H1 (cell line): ENCODE measurements at regions not wholly inside any gene's neighbourhood (a gene's known extent, or its start where the extent isn't known, plus 50 kb on each side); places are given as distances from the start of the nearest gene placed in this dataset.

Experiments used
- CTCF ChIA-PET: fragments of 300-600 bp; sonication (Branson Sonifier 250); formaldehyde crosslinking; loops from one replicate; lab custom pipeline; 2021; ENCODE audit not compliant: partially characterized antibody; lab: Charles Lee
- POLR2A ChIA-PET: fragments of 300-600 bp; sonication (Branson Sonifier 250); formaldehyde crosslinking; loops from one replicate; lab custom pipeline; 2021; ENCODE audit warnings: inconsistent platforms; ENCODE audit not compliant: partially characterized antibody; lab: Charles Lee
- DNase-seq, 2 experiments: peaks; one replicate each; pipeline versions ENCODE4 v3.0.0 to v3.0.0-alpha.2; 2010 to 2022; ENCODE audit warnings: low spot score in 2 of 2, low read depth in 1 of 2, mixed read lengths in 1 of 2
- FAIRE-seq: peaks from 2 replicates; lab custom pipeline; 2011; peaks lifted over from hg19 to GRCh38; lab: Jason Lieb, UNC
- H2AFZ ChIP-seq: 2 replicates; pipeline ENCODE4 v1.8.1; 2012; ENCODE audit warnings: low read length, inconsistent platforms
- H2AK5ac ChIP-seq: 2 replicates; pipeline ENCODE4 v1.6.1; 2013; ENCODE audit warnings: low read depth, low read length
- H2BK120ac ChIP-seq: replicated peaks from 2 replicates; pipeline ENCODE3; 2013; ENCODE audit warnings: low read depth, low read length, inconsistent platforms
- H2BK12ac ChIP-seq: 2 replicates; pipeline ENCODE4 v1.6.1; 2013; ENCODE audit warnings: low read depth, low read length
- H2BK15ac ChIP-seq: 2 replicates; pipeline ENCODE4 v1.6.1; 2013; ENCODE audit warnings: low read length
- H2BK20ac ChIP-seq: 2 replicates; pipeline ENCODE4 v1.6.1; 2013; ENCODE audit warnings: low read length
- H2BK5ac ChIP-seq: 2 replicates; pipeline ENCODE4 v1.6.1; 2013; ENCODE audit warnings: low read depth, low read length
- H3K14ac ChIP-seq: 2 replicates; pipeline ENCODE4 v1.6.1; 2013; ENCODE audit warnings: inconsistent platforms; ENCODE audit not compliant: insufficient read length
- H3K18ac ChIP-seq: 2 replicates; pipeline ENCODE4 v1.6.1; 2013; ENCODE audit warnings: low read length; ENCODE audit errors: extremely low read depth
- H3K23ac ChIP-seq: 2 replicates; pipeline ENCODE4 v1.6.1; 2013; ENCODE audit warnings: inconsistent platforms; ENCODE audit not compliant: insufficient read length
- H3K23me2 ChIP-seq: 2 replicates; pipeline ENCODE4 v1.6.1; 2013; ENCODE audit warnings: low read depth, low read length
- H3K27ac ChIP-seq: 2 replicates; pipeline ENCODE4 v1.6.1; 2011; ENCODE audit warnings: low read depth, low read length, inconsistent platforms
- H3K27me3 ChIP-seq, 4 experiments: replicated peaks in 1 of 4; 1 replicate in 1 of 4; 2 replicates in 3 of 4; pipeline versions ENCODE4 v1.6.1 to v1.8.1; 2011 to 2013; ENCODE audit warnings: low read length in 3 of 4, mild to moderate bottlenecking in 3 of 4, inconsistent platforms in 2 of 4, mixed read lengths in 2 of 4, moderate library complexity in 1 of 4; ENCODE audit not compliant: control insufficient read depth in 3 of 4, insufficient read depth in 3 of 4; ENCODE audit errors: extremely low read depth in 1 of 4
- H3K36me3 ChIP-seq, 4 experiments: 2 replicates each; pipeline versions ENCODE4 v1.6.1 to v1.8.1; 2011 to 2013; ENCODE audit warnings: mild to moderate bottlenecking in 4 of 4, low read length in 3 of 4, moderate library complexity in 2 of 4, control low read depth in 1 of 4, inconsistent platforms in 1 of 4; ENCODE audit not compliant: insufficient read depth in 4 of 4, control insufficient read depth in 2 of 4
- H3K4ac ChIP-seq: replicated peaks from 2 replicates; pipeline ENCODE3; 2013; ENCODE audit warnings: low read length, low read depth, mixed read lengths, inconsistent platforms; ENCODE audit not compliant: insufficient read length
- H3K4me1 ChIP-seq, 4 experiments: replicated peaks in 1 of 4; 1 replicate in 1 of 4; 2 replicates in 3 of 4; pipeline versions ENCODE4 v1.6.1 to v1.8.1; 2011 to 2013; ENCODE audit warnings: low read length in 3 of 4, inconsistent platforms in 2 of 4, mixed read lengths in 1 of 4; ENCODE audit not compliant: insufficient read depth in 4 of 4, control insufficient read depth in 3 of 4
- H3K4me2 ChIP-seq, 2 experiments: 2 replicates each; pipeline versions ENCODE4 v1.6.1 to v1.8.1; 2011 to 2013; ENCODE audit warnings: low read depth in 2 of 2, low read length in 2 of 2, control low read depth in 1 of 2, inconsistent platforms in 1 of 2, mild to moderate bottlenecking in 1 of 2; ENCODE audit not compliant: insufficient read depth in 1 of 2
- H3K4me3 ChIP-seq, 4 experiments: fragments of 200-600, 300-600 bp in 1 of 4; sonication (generic), shearing (Covaris generic), sonication (Bioruptor Twin) in 1 of 4; 2 replicates each; pipeline versions ENCODE4 v1.5.1 to v1.8.1; 2011 to 2016; ENCODE audit warnings: low read length in 4 of 4, low read depth in 3 of 4, control low read depth in 2 of 4, inconsistent platforms in 2 of 4, mild to moderate bottlenecking in 2 of 4, mixed read lengths in 1 of 4, moderate library complexity in 1 of 4; ENCODE audit not compliant: insufficient read depth in 2 of 4; ENCODE audit errors: extremely low read depth in 1 of 4
- H3K56ac ChIP-seq: replicated peaks from 2 replicates; pipeline ENCODE3; 2013; ENCODE audit warnings: low read depth, mild to moderate bottlenecking, mixed read lengths, low read length, inconsistent platforms; ENCODE audit not compliant: insufficient read length
- H3K79me1 ChIP-seq: 2 replicates; pipeline ENCODE4 v1.6.1; 2013; ENCODE audit warnings: low read depth, low read length, control low read depth
- H3K79me2 ChIP-seq, 2 experiments: 2 replicates each; pipeline versions ENCODE4 v1.6.1 to v1.8.1; 2012 to 2013; ENCODE audit warnings: low read length in 2 of 2, mild to moderate bottlenecking in 2 of 2, inconsistent platforms in 1 of 2; ENCODE audit not compliant: insufficient read depth in 2 of 2, control insufficient read depth in 1 of 2
- H3K9ac ChIP-seq, 4 experiments: replicated peaks in 1 of 4; 1 replicate in 1 of 4; 2 replicates in 3 of 4; pipeline versions ENCODE4 v1.6.1 to v1.8.1; 2011 to 2013; ENCODE audit warnings: low read depth in 3 of 4, low read length in 3 of 4, control low read depth in 2 of 4, mild to moderate bottlenecking in 2 of 4, moderate library complexity in 2 of 4, inconsistent platforms in 1 of 4; ENCODE audit errors: extremely low read depth in 1 of 4
- H3K9me3 ChIP-seq, 2 experiments: 2 replicates each; pipeline versions ENCODE4 v1.6.1 to v1.8.1; 2012 to 2013; ENCODE audit warnings: mild to moderate bottlenecking in 2 of 2, moderate library complexity in 2 of 2, control low read depth in 1 of 2, inconsistent platforms in 1 of 2, low read depth in 1 of 2, low read length in 1 of 2, mixed read lengths in 1 of 2; ENCODE audit not compliant: insufficient read depth in 2 of 2
- H4K20me1 ChIP-seq, 2 experiments: replicated peaks in 1 of 2; 2 replicates each; pipeline versions ENCODE3 to v1.8.1; 2011 to 2013; ENCODE audit warnings: inconsistent platforms in 2 of 2, low read length in 2 of 2, mild to moderate bottlenecking in 1 of 2; ENCODE audit not compliant: insufficient read depth in 2 of 2, control insufficient read depth in 1 of 2
- H4K5ac ChIP-seq: 2 replicates; pipeline ENCODE4 v1.6.1; 2013; ENCODE audit warnings: low read length, low read depth, mixed read lengths, inconsistent platforms; ENCODE audit not compliant: insufficient read length
- H4K8ac ChIP-seq: 2 replicates; pipeline ENCODE4 v1.8.0; 2013; ENCODE audit warnings: mild to moderate bottlenecking, moderate library complexity, low read length, inconsistent platforms; ENCODE audit not compliant: insufficient read depth; ENCODE audit errors: extremely low read depth
- H4K91ac ChIP-seq: replicated peaks from 2 replicates; pipeline ENCODE3; 2013; ENCODE audit warnings: low read length, mixed read lengths, inconsistent platforms; ENCODE audit not compliant: insufficient read length
- ATF3 ChIP-seq: IDR thresholded peaks from 2 replicates; pipeline ENCODE4 v1.6.1; 2011; ENCODE audit warnings: low read depth, mild to moderate bottlenecking, low read length; ENCODE audit not compliant: insufficient read depth
- EGR1 ChIP-seq: IDR thresholded peaks from 2 replicates; pipeline ENCODE4 v1.6.1; 2011; ENCODE audit warnings: low read depth, low read length, borderline replicate concordance
- FOSL1 ChIP-seq: IDR thresholded peaks from 2 replicates; pipeline ENCODE4 v1.6.1; 2011; ENCODE audit warnings: mild to moderate bottlenecking, low read depth, low read length, moderate library complexity; ENCODE audit not compliant: insufficient read depth
- JUN ChIP-seq: IDR thresholded peaks from 2 replicates; pipeline ENCODE4 v1.6.1; 2011; ENCODE audit warnings: low read depth, mild to moderate bottlenecking, improper control_type of control experiment, low read length
- KDM1A ChIP-seq: fragments of 200-600, 300-600 bp; sonication (generic); IDR thresholded peaks from 2 replicates; pipeline ENCODE4 v1.7.1; 2016; ENCODE audit warnings: mild to moderate bottlenecking, low read length, borderline replicate concordance
- MAX ChIP-seq: IDR thresholded peaks from 2 replicates; pipeline ENCODE4 v1.6.1; 2012; ENCODE audit warnings: inconsistent platforms
- RAD21 ChIP-seq, 2 experiments: IDR thresholded peaks in 1 of 2; conservative IDR thresholded peaks in 1 of 2; 2 replicates each; pipeline ENCODE4 v1.6.1; 2011; ENCODE audit warnings: low read depth in 2 of 2, low read length in 2 of 2, improper control_type of control experiment in 1 of 2, inconsistent platforms in 1 of 2, mild to moderate bottlenecking in 1 of 2, moderate library complexity in 1 of 2
- RXRA ChIP-seq: IDR thresholded peaks from 2 replicates; pipeline ENCODE4 v1.6.1; 2011; ENCODE audit warnings: low read depth, mild to moderate bottlenecking, low read length, moderate library complexity; ENCODE audit not compliant: insufficient read depth
- SRF ChIP-seq: IDR thresholded peaks from 2 replicates; pipeline ENCODE4 v1.6.1; 2011; ENCODE audit warnings: mild to moderate bottlenecking, low read depth, low read length, moderate library complexity
- USF2 ChIP-seq: IDR thresholded peaks from 2 replicates; pipeline ENCODE4 v1.6.1; 2011; ENCODE audit warnings: low read length, improper control_type of control experiment
- WGBS, 2 experiments: shearing (Covaris generic) in 1 of 2; methylation state at CpG; one replicate each; pipeline versions ENCODE4 v1.1.6 to v1.1.7; 2013 to 2015; ENCODE audit warnings: low lambda C conversion rate in 2 of 2, mixed read lengths in 2 of 2, inconsistent platforms in 1 of 2, low coverage in 1 of 2, missing lambda C conversion rate in 1 of 2; ENCODE audit not compliant: insufficient replicate concordance in 2 of 2, insufficient coverage in 1 of 2, insufficient read length in 1 of 2; ENCODE audit errors: extremely low coverage in 1 of 2, missing lambda C conversion rate in 1 of 2; 5-methylcytosine and 5-hydroxymethylcytosine counted together

- 72% methylated on average over 1 of the region's 1 CpG; no CpG with 5 or more reads in 1 of the 2 experiments for WGBS, 2 experiments
- TF ChIP-seq FOSL1 (no peak), SRF (no peak), USF2 (no peak), JUN (no peak), KDM1A (no peak), EGR1 (no peak), MAX (no peak), RAD21 (IDR thresholded peaks at IDR 0.05 in 1 of 2, conservative IDR thresholded peaks at IDR 0.05 in 1 of 2; ENCODE audit: low read depth in 2 of 2, low read length in 2 of 2) (no peak), ATF3 (no peak), RXRA (no peak)
- Histone ChIP-seq H2BK120ac (no peak overlapping the region), H3K4me2 (no peak overlapping the region), H3K9me3 (no peaks in the 10 kb centered on the region), H2BK15ac (no peak overlapping the region), H3K27ac (no peak overlapping the region), H3K23me2 (no peaks in the 10 kb centered on the region), H3K14ac (no peak overlapping the region), H3K27me3 (no peaks in the 10 kb centered on the region), H3K56ac (no peak overlapping the region), H3K9ac (no peak overlapping the region), H2AK5ac (no peak overlapping the region), H3K4me3 (no peak overlapping the region), H3K79me2 (no peaks in the 10 kb centered on the region), H2AFZ (no peak overlapping the region), H3K36me3 (no peaks in the 10 kb centered on the region), H3K23ac (no peak overlapping the region), H3K79me1 (no peaks in the 10 kb centered on the region), H3K4ac (no peak overlapping the region), H2BK20ac (no peak overlapping the region), H3K4me1 (no peaks in the 10 kb centered on the region), H4K8ac (no peak overlapping the region), H4K20me1 (no peaks in the 10 kb centered on the region), H2BK5ac (no peak overlapping the region), H4K91ac (no peak overlapping the region), H2BK12ac (no peak overlapping the region), H4K5ac (no peak overlapping the region), H3K18ac (no peak overlapping the region)
- CTCF ChIA-PET, result interaction anchor here (1.0 kb wide), 1 partner anchor 12 kb away, joined by 3 read pairs; no protein-coding TSS in a partner anchor
- DNase-seq (no peak), FAIRE-seq (no peak)
- POLR2A ChIA-PET, result no interaction called here
These were observed 1236.6 kb downstream of the GATA3 start for GRCh38 chr10:9291081-9291480.
